ENCODE measurements at regions not wholly inside any gene's neighbourhood (a gene's known extent, or its start where the extent isn't known, plus 50 kb on each side); places are given as distances from the start of the nearest gene placed in this dataset.

GRCh38 chr11:22461626-22462025 is 123.4 kb downstream of the SLC17A6 start:
- no peak overlapping the region for H3K9ac ChIP-seq (ENCODE audit: low read length in 3 of 3)
- TF ChIP-seq CTCF (IDR thresholded peaks at IDR 0.05; ENCODE audit: borderline replicate concordance, extremely low read depth, insufficient read depth), result no peak
- H3K9me3 ChIP-seq (ENCODE audit: control insufficient read depth in 2 of 3, insufficient read depth in 1 of 3, low read length in 3 of 3), result no peaks in the 10 kb centered on the region
- no peaks in the 10 kb centered on the region for H3K4me1 ChIP-seq (ENCODE audit: control insufficient read depth in 2 of 3, insufficient read depth in 2 of 3, low read depth in 1 of 3, low read length in 3 of 3)
- intact Hi-C loops (cut with DNase I), result no loop called here
- FAIRE-seq (no peak), DNase-seq (no peak)
- no peaks in the 10 kb centered on the region for H3K36me3 ChIP-seq (ENCODE audit: control insufficient read depth in 2 of 3, insufficient read depth in 3 of 3, low read length in 3 of 3)
- H3K27me3 ChIP-seq (ENCODE audit: control insufficient read depth, insufficient read depth, low read length), result no peaks in the 10 kb centered on the region
- H3K27ac ChIP-seq (ENCODE audit: low read depth in 2 of 2, low read length in 2 of 2), result no peak overlapping the region
- H3K4me3 ChIP-seq (ENCODE audit: low read length in 3 of 3), result no peak overlapping the region

- FAIRE-seq, result no peak
- intact Hi-C loops (cut with DNase I), result no loop called here
Measured at GRCh38 chr11:22460181-22460580, 122.0 kb downstream of the SLC17A6 start.

DNA sequence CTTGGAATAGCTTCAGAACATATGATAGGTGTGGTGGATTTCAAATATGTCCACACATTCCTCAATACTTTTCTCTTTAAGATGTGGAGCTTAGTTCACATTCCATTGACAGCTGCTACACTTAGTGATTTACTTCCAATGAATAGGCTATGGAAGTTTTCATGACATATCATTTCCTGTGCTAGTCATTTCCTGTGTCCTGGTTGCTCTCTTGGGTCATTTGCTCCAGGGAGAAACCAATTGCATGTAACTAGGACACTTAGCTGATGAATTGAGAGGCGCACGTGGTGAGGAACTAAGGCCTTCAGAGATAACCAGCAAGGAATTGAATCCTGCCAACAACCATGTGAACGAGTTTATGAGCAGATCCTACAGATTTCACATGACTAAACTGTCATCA is 120.9 kb downstream of the SLC17A6 start:
- Histone ChIP-seq H3K36me3 (ENCODE audit: control insufficient read depth in 2 of 3, insufficient read depth in 3 of 3, low read length in 3 of 3) (no peaks in the 10 kb centered on the region), H3K4me1 (ENCODE audit: control insufficient read depth in 2 of 3, insufficient read depth in 2 of 3, low read depth in 1 of 3, low read length in 3 of 3) (no peaks in the 10 kb centered on the region), H3K27ac (ENCODE audit: low read depth in 2 of 2, low read length in 2 of 2) (no peak overlapping the region), H3K9me3 (ENCODE audit: control insufficient read depth in 2 of 3, insufficient read depth in 1 of 3, low read length in 3 of 3) (no peaks in the 10 kb centered on the region), H3K4me3 (ENCODE audit: low read length in 3 of 3) (no peak overlapping the region), H3K9ac (ENCODE audit: low read length in 3 of 3) (no peak overlapping the region), H3K27me3 (ENCODE audit: control insufficient read depth, insufficient read depth, low read length) (no peaks in the 10 kb centered on the region)
- DNase-seq (no peak), FAIRE-seq (no peak)
- intact Hi-C loops (cut with DNase I), result no loop called here
- TF ChIP-seq CTCF (IDR thresholded peaks at IDR 0.05; ENCODE audit: borderline replicate concordance, extremely low read depth, insufficient read depth), result no peak

More at GRCh38 chr11:22460181-22460580, 122.0 kb downstream of the SLC17A6 start:
- Histone ChIP-seq H3K4me3 (ENCODE audit: low read length in 3 of 3) (no peak overlapping the region), H3K36me3 (ENCODE audit: control insufficient read depth in 2 of 3, insufficient read depth in 3 of 3, low read length in 3 of 3) (no peaks in the 10 kb centered on the region), H3K27me3 (ENCODE audit: control insufficient read depth, insufficient read depth, low read length) (no peaks in the 10 kb centered on the region), H3K27ac (ENCODE audit: low read depth in 2 of 2, low read length in 2 of 2) (no peak overlapping the region), H3K9me3 (ENCODE audit: control insufficient read depth in 2 of 3, insufficient read depth in 1 of 3, low read length in 3 of 3) (no peaks in the 10 kb centered on the region), H3K9ac (ENCODE audit: low read length in 3 of 3) (no peak overlapping the region), H3K4me1 (ENCODE audit: control insufficient read depth in 2 of 3, insufficient read depth in 2 of 3, low read depth in 1 of 3, low read length in 3 of 3) (no peaks in the 10 kb centered on the region)
- DNase-seq, result no peak
- no peak for TF ChIP-seq CTCF (IDR thresholded peaks at IDR 0.05; ENCODE audit: borderline replicate concordance, extremely low read depth, insufficient read depth)

DNA sequence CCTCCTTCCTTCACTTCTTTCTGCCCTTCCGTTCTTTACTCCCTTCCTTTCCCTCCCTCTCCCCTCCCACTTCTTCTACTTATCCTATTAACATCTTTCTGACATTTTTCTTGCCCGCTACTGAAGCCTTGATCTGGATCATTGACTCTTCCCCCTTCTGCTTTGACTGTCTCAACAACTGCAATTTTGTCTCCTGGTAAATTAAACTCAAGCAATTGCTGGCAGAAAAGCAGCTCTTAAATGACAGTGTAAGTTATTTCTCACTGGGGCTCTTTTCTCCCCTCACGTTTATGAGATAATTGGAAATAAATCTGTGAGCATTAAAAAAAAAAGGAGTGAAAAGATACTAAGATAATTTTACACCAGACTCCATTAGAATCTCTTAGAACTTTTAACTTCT is 120.0 kb downstream of the SLC17A6 start:
- FAIRE-seq, result no peak
- H3K4me3 ChIP-seq (ENCODE audit: low read length in 3 of 3), result no peak overlapping the region
- H3K27me3 ChIP-seq (ENCODE audit: control insufficient read depth, insufficient read depth, low read length), result no peaks in the 10 kb centered on the region
- peak in 2 of 5 donors; percentile 25 to 35 for DNase-seq
- H3K9me3 ChIP-seq (ENCODE audit: control insufficient read depth in 2 of 3, insufficient read depth in 1 of 3, low read length in 3 of 3), result no peaks in the 10 kb centered on the region
- no peak overlapping the region for H3K9ac ChIP-seq (ENCODE audit: low read length in 3 of 3)
- H3K27ac ChIP-seq (ENCODE audit: low read depth in 2 of 2, low read length in 2 of 2), result no peak overlapping the region
- no peaks in the 10 kb centered on the region for H3K36me3 ChIP-seq (ENCODE audit: control insufficient read depth in 2 of 3, insufficient read depth in 3 of 3, low read length in 3 of 3)
- no peak for TF ChIP-seq CTCF (IDR thresholded peaks at IDR 0.05; ENCODE audit: borderline replicate concordance, extremely low read depth, insufficient read depth)
- no peaks in the 10 kb centered on the region for H3K4me1 ChIP-seq (ENCODE audit: control insufficient read depth in 2 of 3, insufficient read depth in 2 of 3, low read depth in 1 of 3, low read length in 3 of 3)
- intact Hi-C loops (cut with DNase I), result no loop called here

Data from kidney (tissue), 13 donors.